OCI-LY1 (cell line): ENCODE measurements at regions not wholly inside any gene's neighbourhood (a gene's known extent, or its start where the extent isn't known, plus 50 kb on each side); places are given as distances from the start of the nearest gene placed in this dataset.

Experiments
- H2AFZ ChIP-seq: fragments of 200-600 bp; sonication (generic), shearing (Covaris generic); 2 replicates; pipeline ENCODE4 v1.6.0; 2014; ENCODE audit warnings: antibody characterized with exemption, mild to moderate bottlenecking, low read length
- H3F3A ChIP-seq: fragments of 200-600 bp; sonication (generic), shearing (Covaris generic); 2 replicates; pipeline ENCODE4 v1.6.0; 2014; ENCODE audit warnings: mild to moderate bottlenecking, antibody characterized with exemption, low read length, moderate library complexity; ENCODE audit not compliant: insufficient read depth
- H3K27ac ChIP-seq: fragments of 200-600 bp; sonication (generic); 2 replicates; pipeline ENCODE4 v1.5.1; 2014; ENCODE audit warnings: low read length, mixed run types, mild to moderate bottlenecking, low read depth; ENCODE audit not compliant: poor library complexity, severe bottlenecking
- H3K27me3 ChIP-seq: fragments of 200-600 bp; sonication (generic); 2 replicates; pipeline ENCODE4 v1.6.0; 2014; ENCODE audit warnings: antibody characterized with exemption, mild to moderate bottlenecking, low read length, moderate library complexity; ENCODE audit not compliant: insufficient read depth
- H3K36me3 ChIP-seq: fragments of 200-600 bp; sonication (generic); 2 replicates; pipeline ENCODE4 v1.6.1; 2014; ENCODE audit warnings: mild to moderate bottlenecking, antibody characterized with exemption, low read length, moderate library complexity, mixed read lengths; ENCODE audit not compliant: insufficient read depth
- H3K4me1 ChIP-seq: fragments of 200-600 bp; sonication (generic); 2 replicates; pipeline ENCODE4 v1.5.1; 2014; ENCODE audit warnings: mild to moderate bottlenecking, low read length, moderate library complexity; ENCODE audit not compliant: insufficient read depth, severe bottlenecking
- H3K4me2 ChIP-seq: fragments of 200-600 bp; sonication (generic), shearing (Covaris generic); 2 replicates; pipeline ENCODE4 v1.6.1; 2014; ENCODE audit warnings: low read length
- H3K4me3 ChIP-seq: fragments of 200-600 bp; sonication (generic); 2 replicates; pipeline ENCODE4 v1.5.1; 2014; ENCODE audit warnings: low read length, low read depth, mild to moderate bottlenecking, mixed read lengths; ENCODE audit not compliant: poor library complexity, severe bottlenecking
- H3K79me2 ChIP-seq: fragments of 200-600 bp; shearing (Covaris generic); 2 replicates; pipeline ENCODE4 v1.6.1; 2016; ENCODE audit warnings: mixed run types, low read length, mixed read lengths; ENCODE audit not compliant: insufficient read depth
- H3K9ac ChIP-seq: fragments of 200-600 bp; sonication (generic), shearing (Covaris generic); 2 replicates; pipeline ENCODE4 v1.6.1; 2014; ENCODE audit warnings: mild to moderate bottlenecking, low read length, mixed read lengths
- H3K9me2 ChIP-seq: fragments of 200-600 bp; sonication (generic), shearing (Covaris generic); 2 replicates; pipeline ENCODE4 v1.6.1; 2014; ENCODE audit warnings: low read depth, mild to moderate bottlenecking, low read length, mixed read lengths
- H3K9me3 ChIP-seq: fragments of 200-600 bp; shearing (Covaris generic); 2 replicates; pipeline ENCODE4 v1.6.1; 2014; ENCODE audit warnings: low read length, mixed read lengths
- H4K20me1 ChIP-seq: fragments of 200-600 bp; sonication (generic), shearing (Covaris generic); 2 replicates; pipeline ENCODE4 v1.6.0; 2016; ENCODE audit warnings: mild to moderate bottlenecking, low read length; ENCODE audit not compliant: insufficient read depth
- EZH2 ChIP-seq: fragments of 200-600 bp; sonication (generic), shearing (Covaris generic); IDR thresholded peaks from 2 replicates; pipeline ENCODE4 v1.8.0; 2017; ENCODE audit warnings: borderline replicate concordance, mixed run types, mild to moderate bottlenecking, antibody characterized with exemption, low read length, moderate library complexity, mixed read lengths
- TF ChIP-seq, protein P1 (sequence below): fragments of 200-600 bp; sonication (generic), shearing (Covaris generic); IDR thresholded peaks from 2 replicates; pipeline ENCODE4 v1.5.1; 2017; ENCODE audit warnings: mild to moderate bottlenecking, antibody characterized with exemption, low read length, moderate library complexity, mixed read lengths

- Histone ChIP-seq H3K36me3 (no peaks in the 10 kb centered on the region), H3K4me1 (no peaks in the 10 kb centered on the region), H3K27me3 (no peaks in the 10 kb centered on the region), H3K4me3 (no peak overlapping the region), H3K9me3 (no peaks in the 10 kb centered on the region), H4K20me1 (no peaks in the 10 kb centered on the region), H3K27ac (no peak overlapping the region), H3K9ac (no peak overlapping the region), H2AFZ (no peak overlapping the region), H3F3A (no peaks in the 10 kb centered on the region), H3K4me2 (no peak overlapping the region), H3K9me2 (no peaks in the 10 kb centered on the region), H3K79me2 (no peaks in the 10 kb centered on the region)
- no peak for TF ChIP-seq EZH2
- TF ChIP-seq, protein P1, sequence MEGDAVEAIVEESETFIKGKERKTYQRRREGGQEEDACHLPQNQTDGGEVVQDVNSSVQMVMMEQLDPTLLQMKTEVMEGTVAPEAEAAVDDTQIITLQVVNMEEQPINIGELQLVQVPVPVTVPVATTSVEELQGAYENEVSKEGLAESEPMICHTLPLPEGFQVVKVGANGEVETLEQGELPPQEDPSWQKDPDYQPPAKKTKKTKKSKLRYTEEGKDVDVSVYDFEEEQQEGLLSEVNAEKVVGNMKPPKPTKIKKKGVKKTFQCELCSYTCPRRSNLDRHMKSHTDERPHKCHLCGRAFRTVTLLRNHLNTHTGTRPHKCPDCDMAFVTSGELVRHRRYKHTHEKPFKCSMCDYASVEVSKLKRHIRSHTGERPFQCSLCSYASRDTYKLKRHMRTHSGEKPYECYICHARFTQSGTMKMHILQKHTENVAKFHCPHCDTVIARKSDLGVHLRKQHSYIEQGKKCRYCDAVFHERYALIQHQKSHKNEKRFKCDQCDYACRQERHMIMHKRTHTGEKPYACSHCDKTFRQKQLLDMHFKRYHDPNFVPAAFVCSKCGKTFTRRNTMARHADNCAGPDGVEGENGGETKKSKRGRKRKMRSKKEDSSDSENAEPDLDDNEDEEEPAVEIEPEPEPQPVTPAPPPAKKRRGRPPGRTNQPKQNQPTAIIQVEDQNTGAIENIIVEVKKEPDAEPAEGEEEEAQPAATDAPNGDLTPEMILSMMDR, result no peak
Observed at GRCh38 chr10:43940898-43941837, 292.5 kb upstream of the ZNF32 start.

DNA sequence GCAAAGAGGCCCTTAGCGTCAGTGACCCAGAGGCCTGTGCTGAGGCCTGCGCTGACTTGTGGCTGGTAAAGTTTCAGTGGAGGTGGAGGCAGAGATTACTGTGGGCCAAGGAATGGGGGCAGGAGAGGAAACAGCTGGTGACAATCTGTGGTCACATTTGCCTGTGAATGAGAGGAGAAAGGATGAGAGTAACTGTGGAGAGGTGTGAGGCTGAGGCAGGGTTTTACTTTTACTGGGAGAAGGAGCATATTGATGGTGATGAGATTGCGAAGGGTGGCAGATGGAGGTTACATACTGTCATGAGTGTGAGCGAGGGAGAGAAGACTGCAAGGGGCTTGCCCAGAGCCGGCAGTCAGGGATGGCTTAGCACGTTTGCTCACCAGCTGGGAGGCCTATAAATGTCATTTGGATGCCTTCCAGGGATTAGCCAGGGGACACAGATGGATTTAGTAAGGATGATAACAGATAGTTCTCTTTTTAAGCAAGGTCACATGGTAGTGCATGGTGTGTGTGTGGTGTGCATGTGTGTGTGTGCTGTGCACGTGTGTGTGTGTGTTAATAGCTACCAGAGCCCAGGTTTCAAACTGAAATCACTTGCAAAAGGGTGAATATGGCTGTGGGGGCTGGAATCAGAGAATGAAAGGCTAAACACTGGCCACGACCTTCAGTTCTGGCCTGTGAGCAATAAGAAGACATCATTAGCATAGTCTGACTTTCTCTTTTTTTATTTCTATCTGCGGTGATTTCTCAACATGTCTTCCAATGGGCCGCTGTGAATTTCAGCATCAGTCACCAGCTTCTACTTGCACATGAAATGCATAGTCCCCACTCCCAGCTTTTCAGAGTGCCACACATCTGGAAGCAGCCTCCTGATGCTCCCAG is 291.5 kb upstream of the ZNF32 start:
- no peaks in the 10 kb centered on the region for H4K20me1 ChIP-seq
- no peaks in the 10 kb centered on the region for H3K79me2 ChIP-seq
- TF ChIP-seq EZH2, result no peak
- TF ChIP-seq, protein P1, result no peak
- H3K4me1 ChIP-seq, result no peaks in the 10 kb centered on the region
- no peak overlapping the region for H3K9ac ChIP-seq
- H3K4me2 ChIP-seq, result no peak overlapping the region
- no peak overlapping the region for H3K27ac ChIP-seq
- no peaks in the 10 kb centered on the region for H3K36me3 ChIP-seq
- no peaks in the 10 kb centered on the region for H3K9me2 ChIP-seq
- no peaks in the 10 kb centered on the region for H3K27me3 ChIP-seq
- no peaks in the 10 kb centered on the region for H3K9me3 ChIP-seq
- H2AFZ ChIP-seq, result no peak overlapping the region
- no peak overlapping the region for H3K4me3 ChIP-seq
- no peaks in the 10 kb centered on the region for H3F3A ChIP-seq

- no peaks in the 10 kb centered on the region for H4K20me1 ChIP-seq
- no peak overlapping the region for H3K4me2 ChIP-seq
- no peaks in the 10 kb centered on the region for H3K36me3 ChIP-seq
- H3K4me3 ChIP-seq, result no peak overlapping the region
- H2AFZ ChIP-seq, result no peak overlapping the region
- H3K4me1 ChIP-seq, result no peaks in the 10 kb centered on the region
- H3K9me2 ChIP-seq, result no peaks in the 10 kb centered on the region
- H3F3A ChIP-seq, result no peaks in the 10 kb centered on the region
- no peak overlapping the region for H3K9ac ChIP-seq
- no peak overlapping the region for H3K27ac ChIP-seq
- no peaks in the 10 kb centered on the region for H3K9me3 ChIP-seq
- H3K79me2 ChIP-seq, result no peaks in the 10 kb centered on the region
- no peaks in the 10 kb centered on the region for H3K27me3 ChIP-seq
- TF ChIP-seq, protein P1, result no peak
- TF ChIP-seq EZH2, result no peak
Observed at GRCh38 chr10:43939389-43939938, 290.8 kb upstream of the ZNF32 start.
